H7 (cell line): ENCODE measurements at regions not wholly inside any gene's neighbourhood (a gene's known extent, or its start where the extent isn't known, plus 50 kb on each side); places are given as distances from the start of the nearest gene placed in this dataset.

Source experiments
- DNase-seq: peaks from one replicate; pipeline ENCODE4 v3.0.0; 2012
- H3K27me3 ChIP-seq: 2 replicates; pipeline ENCODE4 v1.6.0; 2011; ENCODE audit warnings: mild to moderate bottlenecking, low read length; ENCODE audit not compliant: control insufficient read depth, insufficient read depth
- H3K36me3 ChIP-seq: replicated peaks from 2 replicates; pipeline ENCODE4 v1.5.1; 2011; ENCODE audit warnings: low read length; ENCODE audit not compliant: control insufficient read depth, insufficient read depth
- H3K4me3 ChIP-seq: 2 replicates; pipeline ENCODE4 v1.5.1; 2011; ENCODE audit warnings: low read depth, mild to moderate bottlenecking, control low read depth, low read length, moderate library complexity; ENCODE audit not compliant: insufficient read depth

GRCh38 chr1:224500796-224501195 is 66.2 kb upstream of the WDR26 start:
- Histone ChIP-seq H3K4me3 (no peak overlapping the region), H3K27me3 (no peaks in the 10 kb centered on the region), H3K36me3 (no peaks in the 10 kb centered on the region)
- DNase-seq = no peak

- Histone ChIP-seq H3K4me3 (no peak overlapping the region), H3K27me3 (no peaks in the 10 kb centered on the region), H3K36me3 (no peaks in the 10 kb centered on the region)
- no peak for DNase-seq
These were observed 67.2 kb upstream of the WDR26 start for GRCh38 chr1:224501836-224502235.

- Histone ChIP-seq H3K27me3 (no peaks in the 10 kb centered on the region), H3K4me3 (no peak overlapping the region), H3K36me3 (no peaks in the 10 kb centered on the region)
- DNase-seq = peak; percentile 54
These were observed 68.0 kb upstream of the WDR26 start for GRCh38 chr1:224502459-224503160.

DNA sequence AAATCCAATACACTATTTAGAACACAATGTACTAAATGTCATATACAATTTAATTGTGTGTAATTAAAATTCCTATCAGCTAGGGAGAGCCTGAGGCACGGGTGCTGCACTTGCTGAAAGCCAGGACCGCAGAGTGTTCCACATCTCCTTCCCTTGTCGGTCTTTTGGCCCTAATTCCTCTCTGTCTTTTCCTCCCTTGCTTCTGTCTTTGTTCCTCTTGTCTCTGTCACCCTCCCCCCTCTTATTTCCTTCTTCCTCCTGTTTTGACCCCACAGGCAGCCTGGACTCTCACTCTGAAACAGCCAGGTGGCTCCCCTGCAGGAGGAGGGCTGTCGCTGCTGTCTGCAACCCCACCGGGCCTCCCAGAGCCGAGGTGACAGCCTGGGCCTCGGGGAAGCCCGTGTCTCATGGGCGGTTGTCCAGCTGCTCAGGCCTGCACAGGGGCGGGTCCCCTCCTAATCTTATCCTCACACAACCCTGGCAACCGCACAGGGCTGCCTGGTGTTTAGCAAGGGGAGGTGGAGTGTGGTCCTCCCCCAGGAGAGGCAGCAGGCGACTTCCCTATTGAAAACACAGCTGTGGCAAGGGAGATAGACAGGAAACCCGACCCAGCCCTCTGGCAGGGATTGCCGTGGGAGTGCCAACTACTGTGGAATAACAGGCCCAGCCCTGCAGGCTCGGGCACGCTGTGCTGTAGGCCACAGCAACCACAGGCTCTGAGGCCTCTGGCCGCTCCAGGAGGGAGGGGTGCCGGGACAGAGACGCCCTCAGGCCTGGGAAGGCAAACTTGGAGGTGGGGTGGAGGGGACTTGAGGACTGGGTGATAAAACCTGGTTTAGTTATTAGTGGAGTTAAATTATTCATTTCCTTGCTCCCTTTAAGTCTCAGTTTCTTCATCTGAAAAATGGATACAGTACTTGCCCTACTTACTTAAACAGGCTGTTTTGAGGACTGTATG is 68.8 kb upstream of the WDR26 start:
- DNase-seq = peak; percentile 87
- Histone ChIP-seq H3K4me3 (no peak overlapping the region), H3K27me3 (no peaks in the 10 kb centered on the region), H3K36me3 (no peaks in the 10 kb centered on the region)

GRCh38 chr1:224504297-224505041 is 69.9 kb upstream of the WDR26 start:
- H3K36me3 ChIP-seq = no peaks in the 10 kb centered on the region
- peak; percentile 54 for DNase-seq
- no peaks in the 10 kb centered on the region for H3K27me3 ChIP-seq
- H3K4me3 ChIP-seq = no peak overlapping the region

DNA sequence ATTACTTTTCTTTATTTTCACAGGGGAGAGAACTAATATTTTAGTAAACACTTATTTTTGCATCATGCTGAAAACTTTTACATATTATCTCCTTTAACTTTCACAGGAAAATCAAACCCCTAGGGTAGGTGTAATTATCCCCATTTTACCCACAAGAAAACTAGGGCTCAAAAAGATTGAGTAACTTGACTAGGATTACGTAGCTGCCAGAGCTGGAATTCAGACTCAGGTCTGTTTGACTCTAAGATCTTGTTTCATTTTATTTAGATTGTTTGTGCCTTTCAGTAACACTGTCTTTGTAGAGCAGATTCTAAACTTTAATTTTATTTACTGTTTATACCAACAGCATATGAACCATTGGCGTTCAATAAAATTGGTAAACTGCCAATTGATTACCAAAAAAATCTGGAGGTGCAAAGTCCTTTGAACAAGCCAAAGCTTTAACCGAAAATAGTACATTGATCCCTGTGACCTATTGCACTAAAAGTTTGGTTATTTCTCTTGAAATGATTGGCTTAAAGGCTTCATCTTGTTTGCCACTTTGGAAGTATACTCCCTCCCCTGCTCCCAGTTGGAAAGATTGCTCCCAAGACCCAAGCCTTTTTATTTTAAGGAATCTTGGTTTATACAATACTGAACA is 71.0 kb upstream of the WDR26 start:
- H3K36me3 ChIP-seq = no peaks in the 10 kb centered on the region
- DNase-seq = no peak
- no peak overlapping the region for H3K4me3 ChIP-seq
- H3K27me3 ChIP-seq = no peaks in the 10 kb centered on the region; the same call in 1 of the 2 replicates

DNA sequence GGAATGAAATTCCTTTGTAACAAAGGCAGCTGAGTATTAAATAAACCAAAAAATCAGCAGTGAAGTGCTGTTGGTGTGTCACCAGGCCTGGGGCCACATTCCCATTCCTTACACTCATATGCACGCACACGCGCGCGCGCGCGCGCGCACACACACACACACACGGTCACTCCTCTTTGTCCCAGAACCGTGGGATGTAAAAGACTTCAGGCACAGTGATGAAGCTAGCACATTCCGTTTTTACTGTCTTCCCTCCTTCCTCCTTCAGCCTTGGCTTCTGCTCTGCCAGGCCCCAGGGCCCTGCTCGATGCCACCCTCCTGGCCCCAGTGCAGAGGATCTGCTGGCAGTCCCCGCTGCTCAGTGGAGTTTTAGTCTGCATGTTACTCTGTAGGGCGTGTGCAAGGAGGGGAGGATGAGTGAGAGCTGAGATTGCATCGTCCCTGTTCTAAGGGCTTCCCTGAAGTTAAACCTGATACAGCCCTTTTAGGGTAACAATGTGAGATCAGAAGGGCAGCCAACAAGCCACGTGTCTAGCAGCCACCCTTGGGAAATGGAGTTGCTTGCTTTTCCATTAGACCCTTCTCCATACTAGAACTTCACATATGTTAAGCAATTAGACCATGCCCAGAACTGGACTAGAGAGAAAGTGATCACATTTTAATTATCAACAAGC is 71.7 kb upstream of the WDR26 start:
- Histone ChIP-seq H3K27me3 (no peaks in the 10 kb centered on the region; the same call in 1 of the 2 replicates), H3K36me3 (no peaks in the 10 kb centered on the region), H3K4me3 (no peak overlapping the region)
- peak; percentile 55 for DNase-seq

DNA sequence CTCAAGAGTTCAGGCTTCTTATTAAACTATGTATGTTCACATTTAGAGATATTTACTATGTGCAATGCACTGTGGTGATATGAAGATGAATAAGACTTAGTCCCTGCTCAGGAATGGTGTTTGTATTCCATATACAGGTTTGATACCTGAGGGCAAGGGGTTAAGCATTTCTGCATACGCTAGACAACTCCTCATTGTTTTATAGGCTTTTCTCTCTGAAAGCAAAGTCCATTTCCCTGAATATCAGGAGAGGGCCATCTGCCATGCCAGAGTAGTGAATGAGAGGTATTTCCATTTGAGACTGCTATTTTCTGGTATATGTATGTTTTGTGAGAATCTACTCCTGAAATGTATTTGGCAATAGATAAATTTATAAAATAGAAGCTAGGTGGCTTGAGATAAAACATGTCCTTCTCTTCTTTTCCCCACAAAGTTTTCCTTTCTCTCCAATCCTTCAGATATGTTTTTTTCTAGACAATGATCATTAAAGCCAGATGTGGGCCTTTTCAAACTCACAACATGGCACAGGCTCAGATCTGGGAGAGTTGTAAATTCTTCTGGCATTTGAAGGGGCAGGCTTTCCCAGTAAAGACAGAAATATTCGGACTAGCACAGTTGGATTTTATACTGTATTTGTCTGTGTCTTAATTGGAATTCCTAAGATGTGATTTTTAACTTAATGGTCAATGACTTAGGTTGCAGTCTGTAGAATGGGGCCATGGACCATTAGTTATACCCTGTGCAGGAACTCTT is 73.3 kb upstream of the WDR26 start:
- no peak overlapping the region for H3K4me3 ChIP-seq
- DNase-seq = no peak
- no peaks in the 10 kb centered on the region; the same call in 1 of the 2 replicates for H3K27me3 ChIP-seq
- H3K36me3 ChIP-seq = no peaks in the 10 kb centered on the region

GRCh38 chr1:224509907-224510306 is 75.3 kb upstream of the WDR26 start:
- Histone ChIP-seq H3K36me3 (no peaks in the 10 kb centered on the region), H3K4me3 (no peak overlapping the region)

DNA sequence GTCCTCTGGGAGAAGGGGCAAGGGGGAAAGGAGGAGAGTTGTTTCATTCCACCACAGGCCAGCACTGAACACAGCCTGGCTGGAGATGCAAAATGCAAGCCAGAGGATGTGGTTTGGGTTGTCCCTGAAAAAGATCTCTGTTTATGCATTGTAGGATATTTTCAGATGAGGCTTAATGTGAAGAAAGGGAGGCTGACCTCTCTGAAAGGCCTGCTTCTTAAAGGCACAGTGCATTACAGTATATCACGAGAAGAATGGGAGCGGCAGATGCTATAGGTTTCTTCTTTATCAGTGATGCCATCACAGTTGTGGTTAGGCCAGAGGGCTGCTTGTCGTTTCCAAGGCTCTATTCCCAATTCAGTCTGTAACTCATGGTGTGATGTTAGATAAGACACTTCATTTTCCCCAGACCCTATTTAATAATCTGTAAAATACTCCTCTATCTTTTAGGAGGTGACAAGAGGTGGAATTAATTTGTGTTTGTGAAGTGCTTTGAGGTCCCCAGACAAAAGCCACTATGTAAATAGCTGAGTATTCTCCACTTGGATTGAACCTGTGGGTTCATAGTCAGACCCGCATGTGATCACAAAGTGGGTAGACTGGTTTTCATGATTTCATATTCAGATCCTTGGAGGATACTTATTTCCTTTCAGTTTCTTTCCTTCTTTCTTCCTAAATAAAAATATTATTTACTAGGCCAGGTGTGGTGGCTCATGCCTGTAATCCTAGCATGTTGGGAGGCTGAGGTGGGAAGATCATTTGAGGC is 76.5 kb upstream of the WDR26 start:
- DNase-seq = no peak
- H3K27me3 ChIP-seq = no peaks in the 10 kb centered on the region; the same call in 1 of the 2 replicates
- H3K36me3 ChIP-seq = no peaks in the 10 kb centered on the region
- H3K4me3 ChIP-seq = no peak overlapping the region

More at GRCh38 chr1:224509907-224510306, 75.3 kb upstream of the WDR26 start:
- no peak for DNase-seq
- no peaks in the 10 kb centered on the region; the same call in 1 of the 2 replicates for H3K27me3 ChIP-seq

DNA sequence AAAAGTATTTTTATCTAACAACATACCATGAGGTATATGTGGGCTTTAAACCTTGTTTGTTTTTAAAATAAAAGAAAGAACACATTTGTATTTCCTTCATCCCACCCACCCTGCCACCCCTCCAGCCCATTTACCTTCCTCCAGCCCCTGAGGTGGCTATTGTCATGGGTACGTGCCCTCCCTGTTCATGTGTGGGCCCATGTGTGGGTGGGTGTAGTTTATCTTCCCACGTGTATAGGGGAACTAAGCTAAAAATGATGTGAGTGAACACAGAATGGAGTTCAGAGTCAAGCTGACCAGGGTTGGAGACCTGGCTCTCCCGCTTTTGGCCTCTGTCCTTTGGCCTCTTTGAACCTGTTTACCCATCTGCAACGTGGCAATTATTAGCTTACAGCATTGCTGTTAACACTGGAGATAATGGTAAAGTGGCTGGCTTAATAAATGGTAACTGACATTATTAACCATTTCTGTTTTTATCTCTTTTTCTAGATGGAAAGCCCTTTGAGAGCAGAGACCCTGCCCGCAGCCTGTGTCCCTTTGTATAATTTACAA is 78.1 kb upstream of the WDR26 start:
- H3K4me3 ChIP-seq = no peak overlapping the region
- no peak for DNase-seq
- no peaks in the 10 kb centered on the region for H3K36me3 ChIP-seq
- no peaks in the 10 kb centered on the region; the same call in 1 of the 2 replicates for H3K27me3 ChIP-seq

GRCh38 chr1:224513383-224513782 is 78.8 kb upstream of the WDR26 start:
- no peak overlapping the region for H3K4me3 ChIP-seq
- H3K27me3 ChIP-seq = no peaks in the 10 kb centered on the region; the same call in 1 of the 2 replicates
- DNase-seq = peak; percentile 40
- no peaks in the 10 kb centered on the region for H3K36me3 ChIP-seq
